Breast epithelium (tissue), 4 donors: ENCODE measurements at regions not wholly inside any gene's neighbourhood (a gene's known extent, or its start where the extent isn't known, plus 50 kb on each side); places are given as distances from the start of the nearest gene placed in this dataset.

ENCODE experiments used
- DNase-seq, 2 donors: peaks; one replicate each; pipeline ENCODE4 v3.0.0-alpha.2; 2019; ENCODE audit warnings: low spot score in 2 of 2
- H3K27ac ChIP-seq, 2 donors: fragments of 200-600 bp; sonication (generic) in 1 of 2; one replicate each; pipeline ENCODE4 v1.5.1; 2016 to 2019; ENCODE audit warnings: mild to moderate bottlenecking in 1 of 2
- H3K27me3 ChIP-seq, 2 donors: fragments of 200-600 bp; sonication (generic) in 1 of 2; one replicate each; pipeline versions ENCODE4 v1.5.1 to v1.6.0; 2017 to 2019; ENCODE audit warnings: control low read depth in 1 of 2, mild to moderate bottlenecking in 1 of 2
- H3K36me3 ChIP-seq: fragments of 200-600 bp; one replicate; pipeline ENCODE4 v1.5.1; 2019
- H3K4me1 ChIP-seq, 2 donors: fragments of 200-600 bp; sonication (generic); one replicate each; pipeline ENCODE4 v1.5.1; 2016 to 2019; ENCODE audit warnings: control low read depth in 1 of 2
- H3K4me3 ChIP-seq, 3 donors: fragments of 200-600 bp; sonication (generic); 1 replicate in 2 of 3; 2 replicates in 1 of 3; pipeline ENCODE4 v1.5.1; 2016 to 2019; ENCODE audit warnings: mild to moderate bottlenecking in 3 of 3, moderate library complexity in 2 of 3
- H3K9me3 ChIP-seq, 2 donors: fragments of 200-600 bp; sonication (generic) in 1 of 2; one replicate each; pipeline ENCODE4 v1.5.1; 2016 to 2019; ENCODE audit warnings: control low read depth in 1 of 2
- CTCF ChIP-seq, 3 donors: fragments of 450-650 bp; IDR thresholded peaks; one replicate each; pipeline ENCODE4 v1.5.1; 2016 to 2017; ENCODE audit warnings: antibody characterized with exemption in 3 of 3, mild to moderate bottlenecking in 3 of 3, moderate library complexity in 3 of 3
- POLR2A ChIP-seq: fragments of 450-650 bp; IDR thresholded peaks from one replicate; pipeline ENCODE4 v1.6.1; 2016; ENCODE audit warnings: antibody characterized with exemption, mild to moderate bottlenecking, moderate library complexity
- POLR2AphosphoS5 ChIP-seq, 3 donors: sonication (generic); formaldehyde crosslinking; IDR thresholded peaks; one replicate each; pipeline ENCODE4 v1.6.1; 2017; ENCODE audit warnings: antibody characterized with exemption in 3 of 3
- intact Hi-C: fragments of 100-400 bp; cut with DNase I; formaldehyde crosslinking; loops from one replicate; pipeline ENCODE4 v1.15.1; 2023; ENCODE audit warnings: low total_unique reads

- Histone ChIP-seq H3K27ac (no peak overlapping the region), H3K36me3 (no peaks in the 10 kb centered on the region), H3K27me3 (no peaks in the 10 kb centered on the region), H3K4me3 (no peak overlapping the region), H3K9me3 (peaks cover 4 to 21% of the 10 kb centered on the region in 2 donors), H3K4me1 (no peaks in the 10 kb centered on the region)
- no peak for TF ChIP-seq POLR2AphosphoS5 (IDR thresholded peaks at IDR 0.05)
- no peak for TF ChIP-seq CTCF (IDR thresholded peaks at IDR 0.05)
- no peak for TF ChIP-seq POLR2A
- DNase-seq = no peak
- intact Hi-C loops = loop anchor here (5.0 kb wide), 1 partner anchor 483 kb away; no protein-coding TSS in a partner anchor
Measured at GRCh38 chr6:14259594-14260152, 142.1 kb downstream of the CD83 start.

DNA sequence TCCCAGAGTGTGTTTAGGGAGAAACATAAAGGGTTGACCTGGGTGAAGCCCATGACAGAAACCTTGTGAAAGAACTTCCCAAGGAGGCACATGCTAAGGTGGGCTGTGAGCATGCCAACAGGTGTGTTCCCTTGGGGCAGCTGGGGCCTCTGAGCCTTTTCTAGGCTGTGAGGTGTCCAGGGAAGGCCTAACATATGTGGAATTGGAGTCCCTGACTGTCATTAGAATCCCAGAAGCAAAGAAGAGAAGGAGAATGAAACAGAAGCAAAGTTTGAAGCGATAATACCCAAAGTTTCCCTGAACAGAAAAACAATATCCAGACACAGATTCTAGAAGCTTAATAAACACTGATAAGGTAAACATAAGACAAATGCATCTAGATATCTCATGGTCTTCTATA lies 143.3 kb downstream of the CD83 start:
- H3K27ac ChIP-seq = no peak overlapping the region
- no peak overlapping the region for H3K4me3 ChIP-seq
- no peaks in the 10 kb centered on the region for H3K36me3 ChIP-seq
- intact Hi-C loops = no loop called here
- H3K27me3 ChIP-seq = no peaks in the 10 kb centered on the region
- peaks cover 4 to 21% of the 10 kb centered on the region in 2 donors for H3K9me3 ChIP-seq
- no peaks in the 10 kb centered on the region for H3K4me1 ChIP-seq
- DNase-seq = no peak
- TF ChIP-seq POLR2A = no peak
- no peak for TF ChIP-seq CTCF (IDR thresholded peaks at IDR 0.05)
- no peak for TF ChIP-seq POLR2AphosphoS5 (IDR thresholded peaks at IDR 0.05)

GRCh38 chr6:14263881-14264424 lies 146.4 kb downstream of the CD83 start:
- H3K9me3 ChIP-seq = peaks cover 4 to 21% of the 10 kb centered on the region in 2 donors
- no peaks in the 10 kb centered on the region for H3K4me1 ChIP-seq
- no peaks in the 10 kb centered on the region for H3K36me3 ChIP-seq
- H3K27ac ChIP-seq = no peak overlapping the region
- no peak for DNase-seq
- intact Hi-C loops = no loop called here
- no peak for TF ChIP-seq POLR2A
- TF ChIP-seq POLR2AphosphoS5 (IDR thresholded peaks at IDR 0.05) = no peak
- no peak for TF ChIP-seq CTCF (IDR thresholded peaks at IDR 0.05)
- H3K4me3 ChIP-seq = no peak overlapping the region
- no peaks in the 10 kb centered on the region for H3K27me3 ChIP-seq

- H3K27me3 ChIP-seq = no peaks in the 10 kb centered on the region
- H3K9me3 ChIP-seq = peaks cover 4 to 21% of the 10 kb centered on the region in 2 donors
- no peak for DNase-seq
- intact Hi-C loops = no loop called here
- H3K4me1 ChIP-seq = no peaks in the 10 kb centered on the region
- H3K4me3 ChIP-seq = no peak overlapping the region
- no peaks in the 10 kb centered on the region for H3K36me3 ChIP-seq
- no peak overlapping the region for H3K27ac ChIP-seq
- TF ChIP-seq POLR2AphosphoS5 (IDR thresholded peaks at IDR 0.05) (no peak), POLR2A (no peak), CTCF (IDR thresholded peaks at IDR 0.05) (no peak)
Measured at GRCh38 chr6:14265049-14266021, 147.8 kb downstream of the CD83 start.

DNA sequence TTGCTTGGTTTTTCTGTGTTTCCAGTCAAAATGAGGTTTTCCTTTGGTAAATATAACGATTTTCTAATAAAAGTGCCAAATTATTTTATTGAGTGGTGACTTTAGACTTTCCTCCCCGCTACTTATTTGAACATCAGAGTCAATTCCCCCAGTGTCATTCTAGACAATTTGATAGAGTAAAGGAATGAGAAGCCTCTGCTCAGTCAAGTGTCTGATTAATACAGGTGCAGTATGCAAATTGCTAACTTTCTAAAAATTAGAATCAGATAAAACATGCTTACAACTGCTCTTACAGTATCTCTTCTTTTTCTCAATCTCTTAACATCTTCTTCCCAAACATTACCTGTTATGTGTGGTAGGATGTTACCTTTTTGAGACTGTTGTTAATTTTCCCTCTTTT lies 148.7 kb downstream of the CD83 start:
- intact Hi-C loops = no loop called here
- H3K9me3 ChIP-seq = peaks cover 0 to 21% of the 10 kb centered on the region in 2 donors
- no peak overlapping the region for H3K27ac ChIP-seq
- H3K4me3 ChIP-seq = no peak overlapping the region
- H3K4me1 ChIP-seq = no peaks in the 10 kb centered on the region
- TF ChIP-seq POLR2A (no peak), POLR2AphosphoS5 (IDR thresholded peaks at IDR 0.05) (no peak), CTCF (IDR thresholded peaks at IDR 0.05) (no peak)
- H3K27me3 ChIP-seq = no peaks in the 10 kb centered on the region
- no peak for DNase-seq
- no peaks in the 10 kb centered on the region for H3K36me3 ChIP-seq
